Smooth muscle cell (in vitro differentiated cells): ENCODE measurements at regions not wholly inside any gene's neighbourhood (a gene's known extent, or its start where the extent isn't known, plus 50 kb on each side); places are given as distances from the start of the nearest gene placed in this dataset.

Experiments used
- DNase-seq: peaks from one replicate; lab custom pipeline; 2025; ENCODE audit not compliant: unreplicated experiment; lab: John Stamatoyannopoulos, UW
- H2AFZ ChIP-seq: fragments of 200-600 bp; sonication (generic); 2 replicates; pipeline ENCODE4 v1.6.0; 2016; ENCODE audit warnings: antibody characterized with exemption, low read depth, mild to moderate bottlenecking
- H3F3A ChIP-seq: fragments of 200-600 bp; sonication (generic); 2 replicates; pipeline ENCODE4 v1.6.0; 2017; ENCODE audit warnings: antibody characterized with exemption, low read depth
- H3K27ac ChIP-seq: fragments of 200-600 bp; sonication (generic); 2 replicates; pipeline ENCODE4 v1.5.1; 2016; ENCODE audit warnings: low read depth, mild to moderate bottlenecking
- H3K27me3 ChIP-seq: fragments of 200-600 bp; sonication (generic); 2 replicates; pipeline ENCODE4 v1.6.1; 2016; ENCODE audit warnings: low read depth, mild to moderate bottlenecking
- H3K36me3 ChIP-seq: fragments of 200-600 bp; sonication (generic); 2 replicates; pipeline ENCODE4 v1.5.1; 2016; ENCODE audit warnings: low read depth
- H3K4me1 ChIP-seq: fragments of 200-600 bp; sonication (generic); 2 replicates; pipeline ENCODE4 v1.5.1; 2016; ENCODE audit warnings: low read depth
- H3K4me2 ChIP-seq: fragments of 200-600 bp; sonication (generic); 2 replicates; pipeline ENCODE4 v1.6.0; 2016; ENCODE audit warnings: mild to moderate bottlenecking
- H3K4me3 ChIP-seq: fragments of 200-600 bp; sonication (generic); 2 replicates; pipeline ENCODE4 v1.5.1; 2016; ENCODE audit warnings: mild to moderate bottlenecking
- H3K79me2 ChIP-seq: fragments of 200-600 bp; sonication (generic); 2 replicates; pipeline ENCODE4 v1.6.0; 2016; ENCODE audit warnings: low read depth, mild to moderate bottlenecking
- H3K9ac ChIP-seq: fragments of 200-600 bp; sonication (generic); 2 replicates; pipeline ENCODE4 v1.6.0; 2016; ENCODE audit warnings: low read depth
- H3K9me3 ChIP-seq: fragments of 200-600 bp; sonication (generic); replicated peaks from 2 replicates; pipeline ENCODE4 v1.5.1; 2016; ENCODE audit warnings: low read depth
- H4K20me1 ChIP-seq: fragments of 200-600 bp; sonication (generic); 2 replicates; pipeline ENCODE4 v1.6.0; 2016; ENCODE audit warnings: low read depth
- CTCF ChIP-seq: fragments of 200-600 bp; sonication (generic); IDR thresholded peaks from 2 replicates; pipeline ENCODE4 v1.5.1; 2017; ENCODE audit warnings: borderline replicate concordance, mild to moderate bottlenecking, antibody characterized with exemption; ENCODE audit not compliant: insufficient read depth, poor library complexity, severe bottlenecking
- WGBS: methylation state at CpG from one replicate; pipeline ENCODE4 v1.1.7; 2016; ENCODE audit warnings: low lambda C conversion rate; 5-methylcytosine and 5-hydroxymethylcytosine counted together

- no peak overlapping the region for H3K4me3 ChIP-seq
- no peaks in the 10 kb centered on the region for H3K27me3 ChIP-seq
- no peaks in the 10 kb centered on the region for H3K4me1 ChIP-seq
- no peak overlapping the region for H3K4me2 ChIP-seq
- WGBS, result 100% methylated on average over 1 of the region's 1 CpG
- no peaks in the 10 kb centered on the region for H3K79me2 ChIP-seq
- H3K36me3 ChIP-seq, result no peaks in the 10 kb centered on the region
- H3K9ac ChIP-seq, result no peak overlapping the region
- no peak overlapping the region for H3K27ac ChIP-seq
- H4K20me1 ChIP-seq, result no peaks in the 10 kb centered on the region
- no peaks in the 10 kb centered on the region for H3F3A ChIP-seq
- H2AFZ ChIP-seq, result no peak overlapping the region
- DNase-seq, result no peak
- no peak for TF ChIP-seq CTCF
- H3K9me3 ChIP-seq, result no peaks in the 10 kb centered on the region
Measured at GRCh38 chr11:90590286-90590685, 367.4 kb upstream of the CHORDC1 start.

DNA sequence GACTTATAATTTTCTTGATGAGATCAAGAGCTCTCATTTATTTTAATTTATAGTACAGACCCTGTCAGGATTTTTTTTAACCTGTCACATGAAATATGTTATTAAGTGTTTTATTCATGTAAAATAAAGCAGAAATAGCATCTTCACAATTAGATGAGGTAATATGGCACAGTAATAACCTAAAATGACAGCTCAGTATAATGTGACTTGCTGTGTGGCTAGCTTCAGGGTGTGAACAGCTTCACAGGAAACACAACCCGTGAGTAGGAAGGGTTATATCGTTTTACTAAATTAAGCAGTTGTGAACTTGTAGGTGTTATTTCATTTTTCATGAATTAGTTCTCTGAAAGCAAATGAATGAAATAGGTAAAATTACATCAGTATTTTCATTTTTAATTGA is 366.9 kb upstream of the CHORDC1 start:
- TF ChIP-seq CTCF, result no peak
- Histone ChIP-seq H3K4me1 (no peaks in the 10 kb centered on the region), H3K27me3 (no peaks in the 10 kb centered on the region), H2AFZ (no peak overlapping the region), H3K36me3 (no peaks in the 10 kb centered on the region), H3K79me2 (no peaks in the 10 kb centered on the region), H3F3A (no peaks in the 10 kb centered on the region), H3K27ac (no peak overlapping the region), H3K4me3 (no peak overlapping the region), H4K20me1 (no peaks in the 10 kb centered on the region), H3K4me2 (no peak overlapping the region), H3K9ac (no peak overlapping the region), H3K9me3 (no peaks in the 10 kb centered on the region)
- no peak for DNase-seq
- WGBS, result 93% methylated on average over 2 of the region's 2 CpGs

DNA sequence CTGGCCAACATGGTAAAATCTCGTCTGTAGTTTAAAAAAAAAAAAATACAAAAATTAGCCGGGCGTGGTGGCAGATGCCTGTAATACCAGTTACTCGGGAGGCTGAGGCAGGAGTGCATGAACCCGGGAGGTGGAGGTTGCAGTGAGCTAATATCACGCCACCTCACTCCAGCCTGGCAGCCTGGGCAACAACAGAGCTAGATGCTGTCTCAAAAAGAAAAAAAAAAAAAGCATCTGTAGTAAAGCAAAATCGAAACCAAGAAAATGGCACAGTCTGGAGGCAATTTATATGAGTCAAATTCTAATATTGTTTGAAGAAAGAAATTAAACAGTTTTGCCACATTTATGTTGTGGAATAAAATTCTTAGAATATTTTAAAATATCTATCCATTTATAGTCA is 365.0 kb upstream of the CHORDC1 start:
- 94% methylated on average over 7 of the region's 7 CpGs for WGBS
- H3F3A ChIP-seq, result no peaks in the 10 kb centered on the region

More for the DNA sequence above, 365.0 kb upstream of the CHORDC1 start:
- Histone ChIP-seq H3K4me2 (no peak overlapping the region), H3K9ac (no peak overlapping the region), H3K27me3 (no peaks in the 10 kb centered on the region), H3K9me3 (no peaks in the 10 kb centered on the region), H3K4me1 (no peaks in the 10 kb centered on the region), H2AFZ (no peak overlapping the region), H3K4me3 (no peak overlapping the region), H4K20me1 (no peaks in the 10 kb centered on the region), H3K27ac (no peak overlapping the region), H3K79me2 (no peaks in the 10 kb centered on the region), H3K36me3 (no peaks in the 10 kb centered on the region)
- no peak for TF ChIP-seq CTCF
- no peak for DNase-seq
